ENCODE measurements at regions not wholly inside any gene's neighbourhood (a gene's known extent, or its start where the extent isn't known, plus 50 kb on each side); places are given as distances from the start of the nearest gene placed in this dataset.
A peak's percentile ranks its signal among the peaks of the same experiment; 100 is the strongest.
"Not testable (repeated sequence)": the region's sequence is repeated elsewhere in the genome, so short reads cannot be mapped to it uniquely, and the experiment has no call there.

GRCh38 chr5:177664737-177665136 lies 64.8 kb downstream of the B4GALT7 start:
- not testable (repeated sequence) for DNase-seq (ENCODE audit: low spot score)

DNA sequence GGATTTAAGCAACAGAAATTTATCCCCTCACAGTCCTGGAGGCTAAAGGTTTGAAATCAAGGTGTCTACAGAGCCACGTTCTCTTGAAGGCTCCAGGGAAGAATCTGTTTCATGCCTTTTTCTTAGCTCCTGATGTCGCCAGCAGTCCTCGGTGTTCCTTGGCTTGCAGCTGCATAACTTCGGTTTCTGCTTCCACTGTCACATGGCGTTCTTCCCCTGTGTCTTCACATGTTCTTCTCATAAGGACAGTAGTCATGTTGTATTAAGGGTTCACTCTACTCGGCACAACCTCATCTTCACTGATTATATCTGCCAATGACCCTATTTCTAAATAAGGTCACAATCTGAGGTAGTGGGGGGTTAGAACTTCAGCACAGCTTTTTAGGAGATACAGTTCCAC lies 65.2 kb downstream of the B4GALT7 start:
- not testable (repeated sequence) for DNase-seq (ENCODE audit: low spot score)

- not testable (repeated sequence) for DNase-seq (ENCODE audit: low spot score)
Observed at GRCh38 chr5:177665960-177666359, 66.0 kb downstream of the B4GALT7 start.

DNA sequence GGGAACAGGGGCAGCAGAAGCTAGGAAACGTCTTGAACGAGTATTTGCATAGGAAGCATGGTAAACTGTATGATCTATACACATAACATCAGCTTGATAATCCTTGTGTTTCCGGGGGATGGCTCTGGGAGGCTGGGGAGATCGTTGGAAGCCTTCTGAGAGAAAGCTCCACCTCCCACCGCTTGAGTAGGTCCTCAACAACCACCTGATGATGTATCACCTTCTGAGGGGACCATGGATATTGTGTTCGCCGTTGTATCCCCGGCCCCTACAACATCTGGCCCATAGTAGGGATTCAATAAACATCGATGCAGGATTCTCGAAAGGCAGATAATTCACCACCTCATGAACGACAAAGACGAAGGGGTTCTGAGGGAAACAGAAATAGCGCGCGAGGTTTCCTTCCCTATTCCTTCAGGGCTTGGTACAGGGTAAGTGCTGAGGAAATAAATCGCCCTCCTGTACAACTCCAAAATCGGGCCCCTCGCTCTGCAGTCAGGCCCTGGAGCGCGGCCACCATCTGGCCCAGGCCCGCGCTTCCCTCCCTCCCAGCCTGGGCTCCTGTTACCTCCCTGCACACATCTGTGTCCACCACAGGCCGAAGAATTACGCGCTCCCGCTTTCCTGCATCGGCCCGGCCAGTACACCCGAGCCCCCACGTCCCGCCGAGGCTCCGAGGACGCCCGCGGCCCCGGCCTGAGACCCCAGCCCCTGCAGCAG lies 71.3 kb downstream of the B4GALT7 start:
- DNase-seq (ENCODE audit: low spot score): not testable (repeated sequence)

- DNase-seq (ENCODE audit: low spot score): peak; percentile 75
Observed at GRCh38 chr5:177671755-177672690, 72.1 kb downstream of the B4GALT7 start.

Data from iPS-NIHi11 (cell line).